LNCAP (cell line): ENCODE measurements at regions not wholly inside any gene's neighbourhood (a gene's known extent, or its start where the extent isn't known, plus 50 kb on each side); places are given as distances from the start of the nearest gene placed in this dataset.

Experiments used
- TF ChIP-seq, protein P1 (sequence below): fragments of 450-650 bp; IDR thresholded peaks from 2 replicates; pipeline ENCODE4 v1.5.1; 2017; ENCODE audit warnings: mild to moderate bottlenecking

GRCh38 chr2:66729416-66730330 lies 294.7 kb downstream of the MEIS1 start:
- TF ChIP-seq, protein P1, sequence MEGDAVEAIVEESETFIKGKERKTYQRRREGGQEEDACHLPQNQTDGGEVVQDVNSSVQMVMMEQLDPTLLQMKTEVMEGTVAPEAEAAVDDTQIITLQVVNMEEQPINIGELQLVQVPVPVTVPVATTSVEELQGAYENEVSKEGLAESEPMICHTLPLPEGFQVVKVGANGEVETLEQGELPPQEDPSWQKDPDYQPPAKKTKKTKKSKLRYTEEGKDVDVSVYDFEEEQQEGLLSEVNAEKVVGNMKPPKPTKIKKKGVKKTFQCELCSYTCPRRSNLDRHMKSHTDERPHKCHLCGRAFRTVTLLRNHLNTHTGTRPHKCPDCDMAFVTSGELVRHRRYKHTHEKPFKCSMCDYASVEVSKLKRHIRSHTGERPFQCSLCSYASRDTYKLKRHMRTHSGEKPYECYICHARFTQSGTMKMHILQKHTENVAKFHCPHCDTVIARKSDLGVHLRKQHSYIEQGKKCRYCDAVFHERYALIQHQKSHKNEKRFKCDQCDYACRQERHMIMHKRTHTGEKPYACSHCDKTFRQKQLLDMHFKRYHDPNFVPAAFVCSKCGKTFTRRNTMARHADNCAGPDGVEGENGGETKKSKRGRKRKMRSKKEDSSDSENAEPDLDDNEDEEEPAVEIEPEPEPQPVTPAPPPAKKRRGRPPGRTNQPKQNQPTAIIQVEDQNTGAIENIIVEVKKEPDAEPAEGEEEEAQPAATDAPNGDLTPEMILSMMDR, result no peak

- TF ChIP-seq, protein P1, result no peak
Observed at GRCh38 chr2:66730441-66730840, 295.5 kb downstream of the MEIS1 start.

- TF ChIP-seq, protein P1, result no peak
Observed at GRCh38 chr2:66733364-66733999, 298.6 kb downstream of the MEIS1 start.

- TF ChIP-seq, protein P1, result no peak
Observed at GRCh38 chr2:66748939-66749338, 314.0 kb downstream of the MEIS1 start.

DNA sequence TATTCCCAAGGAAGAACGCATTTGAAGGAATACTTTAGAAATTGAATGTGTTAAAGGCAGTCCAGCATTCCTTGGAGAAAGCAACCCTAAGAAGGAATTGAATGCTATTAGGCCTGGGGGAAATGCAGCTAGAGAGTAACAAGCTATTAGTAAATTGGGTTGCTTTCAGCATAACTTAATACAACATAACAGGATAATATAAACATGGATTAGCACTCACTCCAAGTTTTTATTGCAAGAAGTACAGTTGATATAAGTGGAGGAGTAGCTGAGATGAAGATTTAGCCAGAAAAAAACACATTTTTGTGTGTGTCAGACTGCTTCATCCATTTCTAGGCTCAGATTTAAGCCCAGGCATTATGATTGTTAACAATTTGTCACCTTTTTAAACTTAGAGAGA lies 314.6 kb downstream of the MEIS1 start:
- TF ChIP-seq, protein P1, result no peak

GRCh38 chr2:66753257-66753656 lies 318.3 kb downstream of the MEIS1 start:
- TF ChIP-seq, protein P1, result no peak

DNA sequence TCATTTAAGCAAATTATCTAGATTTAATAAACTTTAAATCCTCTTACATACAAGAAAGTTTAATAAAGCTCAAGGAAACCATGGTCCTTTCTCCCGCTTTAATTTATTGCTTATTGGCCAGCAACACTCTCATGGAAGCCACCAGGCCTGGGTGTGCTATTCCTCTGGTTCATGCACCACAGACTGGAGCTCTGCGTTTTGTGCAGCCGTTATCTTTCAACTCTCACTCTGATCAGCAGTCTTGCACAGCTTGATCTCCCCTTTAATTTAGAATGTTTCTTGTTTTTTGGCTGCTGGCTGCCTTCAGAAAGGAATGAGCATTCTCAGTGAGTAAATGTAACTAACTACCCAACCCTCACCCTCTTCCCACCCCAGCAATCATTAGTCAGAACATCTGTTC lies 318.7 kb downstream of the MEIS1 start:
- TF ChIP-seq, protein P1, result no peak
